ENCODE measurements at regions not wholly inside any gene's neighbourhood (a gene's known extent, or its start where the extent isn't known, plus 50 kb on each side); places are given as distances from the start of the nearest gene placed in this dataset.
"Not testable (repeated sequence)": the region's sequence is repeated elsewhere in the genome, so short reads cannot be mapped to it uniquely, and the experiment has no call there.

DNA sequence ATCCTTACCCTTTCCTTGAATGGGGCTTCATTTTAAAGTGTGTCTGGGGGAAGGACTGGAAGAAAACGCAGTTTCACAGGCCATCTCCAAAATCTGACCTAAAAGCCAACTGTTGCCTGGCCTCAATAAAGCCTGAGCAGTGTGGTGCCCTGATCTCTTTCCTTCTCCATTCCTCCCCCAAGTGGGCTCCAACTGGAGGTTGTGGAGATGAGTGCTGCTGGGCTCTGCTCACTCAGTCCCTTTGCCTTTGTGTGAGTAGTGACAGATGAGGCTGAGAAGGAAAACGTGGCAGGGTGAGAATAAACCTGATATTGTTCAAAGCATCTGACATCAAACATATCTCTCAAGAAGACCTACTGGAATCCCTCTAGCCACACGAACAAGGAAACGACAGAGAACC, 181.4 kb upstream of the NBPF9 start:
- TF ChIP-seq, protein P1, sequence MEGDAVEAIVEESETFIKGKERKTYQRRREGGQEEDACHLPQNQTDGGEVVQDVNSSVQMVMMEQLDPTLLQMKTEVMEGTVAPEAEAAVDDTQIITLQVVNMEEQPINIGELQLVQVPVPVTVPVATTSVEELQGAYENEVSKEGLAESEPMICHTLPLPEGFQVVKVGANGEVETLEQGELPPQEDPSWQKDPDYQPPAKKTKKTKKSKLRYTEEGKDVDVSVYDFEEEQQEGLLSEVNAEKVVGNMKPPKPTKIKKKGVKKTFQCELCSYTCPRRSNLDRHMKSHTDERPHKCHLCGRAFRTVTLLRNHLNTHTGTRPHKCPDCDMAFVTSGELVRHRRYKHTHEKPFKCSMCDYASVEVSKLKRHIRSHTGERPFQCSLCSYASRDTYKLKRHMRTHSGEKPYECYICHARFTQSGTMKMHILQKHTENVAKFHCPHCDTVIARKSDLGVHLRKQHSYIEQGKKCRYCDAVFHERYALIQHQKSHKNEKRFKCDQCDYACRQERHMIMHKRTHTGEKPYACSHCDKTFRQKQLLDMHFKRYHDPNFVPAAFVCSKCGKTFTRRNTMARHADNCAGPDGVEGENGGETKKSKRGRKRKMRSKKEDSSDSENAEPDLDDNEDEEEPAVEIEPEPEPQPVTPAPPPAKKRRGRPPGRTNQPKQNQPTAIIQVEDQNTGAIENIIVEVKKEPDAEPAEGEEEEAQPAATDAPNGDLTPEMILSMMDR (IDR thresholded peaks at IDR 0.05) = not testable (repeated sequence)
- TF ChIP-seq, protein P2, sequence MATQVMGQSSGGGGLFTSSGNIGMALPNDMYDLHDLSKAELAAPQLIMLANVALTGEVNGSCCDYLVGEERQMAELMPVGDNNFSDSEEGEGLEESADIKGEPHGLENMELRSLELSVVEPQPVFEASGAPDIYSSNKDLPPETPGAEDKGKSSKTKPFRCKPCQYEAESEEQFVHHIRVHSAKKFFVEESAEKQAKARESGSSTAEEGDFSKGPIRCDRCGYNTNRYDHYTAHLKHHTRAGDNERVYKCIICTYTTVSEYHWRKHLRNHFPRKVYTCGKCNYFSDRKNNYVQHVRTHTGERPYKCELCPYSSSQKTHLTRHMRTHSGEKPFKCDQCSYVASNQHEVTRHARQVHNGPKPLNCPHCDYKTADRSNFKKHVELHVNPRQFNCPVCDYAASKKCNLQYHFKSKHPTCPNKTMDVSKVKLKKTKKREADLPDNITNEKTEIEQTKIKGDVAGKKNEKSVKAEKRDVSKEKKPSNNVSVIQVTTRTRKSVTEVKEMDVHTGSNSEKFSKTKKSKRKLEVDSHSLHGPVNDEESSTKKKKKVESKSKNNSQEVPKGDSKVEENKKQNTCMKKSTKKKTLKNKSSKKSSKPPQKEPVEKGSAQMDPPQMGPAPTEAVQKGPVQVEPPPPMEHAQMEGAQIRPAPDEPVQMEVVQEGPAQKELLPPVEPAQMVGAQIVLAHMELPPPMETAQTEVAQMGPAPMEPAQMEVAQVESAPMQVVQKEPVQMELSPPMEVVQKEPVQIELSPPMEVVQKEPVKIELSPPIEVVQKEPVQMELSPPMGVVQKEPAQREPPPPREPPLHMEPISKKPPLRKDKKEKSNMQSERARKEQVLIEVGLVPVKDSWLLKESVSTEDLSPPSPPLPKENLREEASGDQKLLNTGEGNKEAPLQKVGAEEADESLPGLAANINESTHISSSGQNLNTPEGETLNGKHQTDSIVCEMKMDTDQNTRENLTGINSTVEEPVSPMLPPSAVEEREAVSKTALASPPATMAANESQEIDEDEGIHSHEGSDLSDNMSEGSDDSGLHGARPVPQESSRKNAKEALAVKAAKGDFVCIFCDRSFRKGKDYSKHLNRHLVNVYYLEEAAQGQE (IDR thresholded peaks at IDR 0.05; ENCODE audit: insufficient read depth in 1 of 2, low read depth in 2 of 2, low read length in 1 of 2) = not testable (repeated sequence)
- TF ChIP-seq SIN3A (IDR thresholded peaks at IDR 0.05; ENCODE audit: borderline replicate concordance, insufficient read depth, low read depth, low read length); POLR2AphosphoS5 (IDR thresholded peaks at IDR 0.05; ENCODE audit: low read depth, low read length): not testable (repeated sequence)
